ENCODE measurements at regions not wholly inside any gene's neighbourhood (a gene's known extent, or its start where the extent isn't known, plus 50 kb on each side); places are given as distances from the start of the nearest gene placed in this dataset.
"Not testable (repeated sequence)": the region's sequence is repeated elsewhere in the genome, so short reads cannot be mapped to it uniquely, and the experiment has no call there.

DNA sequence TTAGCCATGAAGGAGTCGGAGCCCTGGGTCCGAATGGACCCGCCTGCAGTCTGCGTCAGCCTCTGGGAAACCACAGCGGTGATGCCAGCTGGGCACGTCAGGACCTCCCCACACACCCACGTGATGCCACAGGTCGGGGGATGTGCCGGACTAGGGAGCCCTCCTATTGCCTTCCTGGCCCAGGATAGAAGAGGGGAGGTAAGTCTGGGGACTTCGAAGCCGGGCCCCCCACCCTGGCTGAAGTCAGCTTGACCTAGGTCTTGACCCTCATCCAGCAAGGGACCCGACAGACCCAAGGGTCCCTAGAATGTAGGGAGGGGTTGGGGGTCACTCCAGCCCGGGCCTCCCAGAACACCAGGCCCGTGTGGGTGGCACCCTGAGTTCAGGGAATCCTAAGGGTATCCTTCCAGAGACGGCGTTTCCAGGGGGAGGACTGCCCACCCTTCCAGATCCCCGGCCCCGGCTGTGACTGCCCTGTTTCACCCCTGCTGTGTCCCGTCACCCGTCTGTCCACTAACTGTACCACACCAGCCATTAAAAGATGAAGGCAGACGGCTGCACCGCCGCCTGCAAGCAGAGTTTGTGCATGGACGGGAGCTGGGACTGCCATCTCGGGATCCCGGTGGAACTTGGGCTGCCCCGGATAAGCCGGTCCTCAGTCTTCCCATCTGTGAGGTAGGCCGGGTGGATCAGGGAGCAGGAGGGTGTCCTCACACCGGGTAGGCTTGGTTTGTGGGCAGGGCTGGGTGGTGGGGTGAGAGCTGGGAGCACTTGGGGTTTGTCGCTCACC is 435.3 kb upstream of the ZNF722 start:
- H3K9ac ChIP-seq (ENCODE audit: low read length); H3K4me3 Mint-ChIP-seq (ENCODE audit: unreplicated experiment); H3K9me3 ChIP-seq (ENCODE audit: insufficient read depth, low read depth, low read length); H3K36me3 ChIP-seq (ENCODE audit: insufficient read depth, low read length); H2AFZ ChIP-seq (ENCODE audit: low read depth, low read length); H3K4me2 ChIP-seq (ENCODE audit: low read length); H3K9me3 Mint-ChIP-seq (ENCODE audit: unreplicated experiment); H3K4me1 ChIP-seq (ENCODE audit: insufficient read depth, low read length); H3K27me3 ChIP-seq (ENCODE audit: insufficient read depth, low read length); H3K4me3 ChIP-seq (ENCODE audit: insufficient read depth, low read depth, low read length); H4K20me1 ChIP-seq (ENCODE audit: insufficient read depth, low read length); H3K27me3 Mint-ChIP-seq (ENCODE audit: low read depth, unreplicated experiment); H3K27ac Mint-ChIP-seq (ENCODE audit: unreplicated experiment); DNase-seq (ENCODE audit: low read depth); H3K79me2 ChIP-seq (ENCODE audit: insufficient read depth, low read length); FAIRE-seq; H3K36me3 Mint-ChIP-seq (ENCODE audit: low read depth, unreplicated experiment); H3K27ac ChIP-seq (ENCODE audit: low read depth, low read length); H3K4me1 Mint-ChIP-seq (ENCODE audit: low read depth, unreplicated experiment): not testable (repeated sequence)

DNA sequence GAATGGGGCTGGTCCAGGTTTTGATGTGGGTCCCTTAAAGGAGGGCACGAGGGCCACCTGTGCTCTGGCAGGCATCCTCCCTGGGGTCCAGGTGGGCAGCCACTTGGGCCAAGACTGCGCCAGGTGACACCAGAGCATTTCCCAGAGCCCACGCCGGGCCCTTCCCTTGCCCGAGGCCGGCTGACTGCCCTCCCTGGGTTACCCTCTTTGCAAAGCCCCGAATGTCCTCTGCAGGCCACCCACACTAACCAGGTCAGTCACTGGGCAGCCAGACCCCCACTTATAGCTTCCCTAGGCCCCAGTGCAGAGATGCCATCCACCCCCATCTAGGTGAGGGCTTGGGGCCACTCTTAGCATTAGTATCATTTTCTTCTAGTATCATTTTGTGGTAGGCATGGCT is 433.8 kb upstream of the ZNF722 start:
- H4K20me1 ChIP-seq (ENCODE audit: insufficient read depth, low read length); H3K36me3 ChIP-seq (ENCODE audit: insufficient read depth, low read length); DNase-seq (ENCODE audit: low read depth); H3K27me3 Mint-ChIP-seq (ENCODE audit: low read depth, unreplicated experiment); H3K79me2 ChIP-seq (ENCODE audit: insufficient read depth, low read length); H3K9me3 Mint-ChIP-seq (ENCODE audit: unreplicated experiment); H3K4me2 ChIP-seq (ENCODE audit: low read length); H2AFZ ChIP-seq (ENCODE audit: low read depth, low read length); FAIRE-seq; H3K4me3 Mint-ChIP-seq (ENCODE audit: unreplicated experiment); H3K36me3 Mint-ChIP-seq (ENCODE audit: low read depth, unreplicated experiment); H3K4me1 ChIP-seq (ENCODE audit: insufficient read depth, low read length); H3K4me1 Mint-ChIP-seq (ENCODE audit: low read depth, unreplicated experiment); H3K9me3 ChIP-seq (ENCODE audit: insufficient read depth, low read depth, low read length); H3K9ac ChIP-seq (ENCODE audit: low read length); H3K27me3 ChIP-seq (ENCODE audit: insufficient read depth, low read length); H3K4me3 ChIP-seq (ENCODE audit: insufficient read depth, low read depth, low read length); H3K27ac Mint-ChIP-seq (ENCODE audit: unreplicated experiment); H3K27ac ChIP-seq (ENCODE audit: low read depth, low read length): not testable (repeated sequence)

DNA sequence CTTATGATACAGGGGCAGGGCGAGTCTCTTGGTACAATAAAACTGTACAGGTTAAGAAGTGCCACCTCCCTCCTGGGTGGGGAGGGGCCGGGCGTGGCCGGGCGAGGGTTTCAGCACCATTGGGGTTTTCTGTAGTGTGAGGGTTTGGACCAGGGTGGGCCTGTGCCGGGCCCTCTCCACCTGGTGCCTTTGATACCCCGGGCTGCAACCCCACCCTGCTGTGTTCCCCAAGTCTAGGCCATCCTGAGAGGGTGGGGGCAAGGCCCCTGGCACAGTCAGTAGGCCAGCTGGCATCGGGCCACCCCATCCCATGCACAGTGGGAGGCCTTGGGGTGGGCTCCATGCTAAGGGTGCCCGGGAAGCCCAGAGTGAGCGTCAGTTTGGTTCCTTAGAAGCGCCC is 431.8 kb upstream of the ZNF722 start:
- not testable (repeated sequence) for H3K4me3 ChIP-seq (ENCODE audit: insufficient read depth, low read depth, low read length); H3K36me3 Mint-ChIP-seq (ENCODE audit: low read depth, unreplicated experiment); H3K4me1 ChIP-seq (ENCODE audit: insufficient read depth, low read length); H3K4me1 Mint-ChIP-seq (ENCODE audit: low read depth, unreplicated experiment); FAIRE-seq; H3K9ac ChIP-seq (ENCODE audit: low read length); H3K4me2 ChIP-seq (ENCODE audit: low read length); H3K9me3 ChIP-seq (ENCODE audit: insufficient read depth, low read depth, low read length); H3K27me3 ChIP-seq (ENCODE audit: insufficient read depth, low read length); H3K79me2 ChIP-seq (ENCODE audit: insufficient read depth, low read length); H2AFZ ChIP-seq (ENCODE audit: low read depth, low read length); H3K27ac Mint-ChIP-seq (ENCODE audit: unreplicated experiment); H3K27me3 Mint-ChIP-seq (ENCODE audit: low read depth, unreplicated experiment); H3K36me3 ChIP-seq (ENCODE audit: insufficient read depth, low read length); DNase-seq (ENCODE audit: low read depth); H3K4me3 Mint-ChIP-seq (ENCODE audit: unreplicated experiment); H4K20me1 ChIP-seq (ENCODE audit: insufficient read depth, low read length); H3K9me3 Mint-ChIP-seq (ENCODE audit: unreplicated experiment); H3K27ac ChIP-seq (ENCODE audit: low read depth, low read length)

DNA sequence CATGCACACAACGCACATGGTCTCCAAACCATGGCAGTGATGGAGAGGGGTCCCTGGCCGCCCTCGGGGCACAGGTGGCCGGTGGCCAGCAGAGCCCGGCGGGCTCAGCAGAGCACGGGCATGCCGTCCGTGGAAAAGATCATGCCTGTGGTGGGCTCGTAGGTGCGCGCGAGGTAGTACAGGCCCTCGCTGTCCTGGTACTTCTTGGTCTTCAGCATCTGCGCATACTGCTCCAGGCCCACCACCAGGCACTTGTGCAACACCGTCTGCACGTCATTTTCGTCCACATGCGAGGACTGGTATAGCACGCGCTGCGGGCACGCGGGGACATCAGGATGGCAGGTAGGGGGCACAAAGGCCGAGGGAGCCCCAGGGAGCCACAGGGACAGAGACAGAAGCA is 431.0 kb upstream of the ZNF722 start:
- not testable (repeated sequence) for H3K27ac ChIP-seq (ENCODE audit: low read depth, low read length); H3K27me3 Mint-ChIP-seq (ENCODE audit: low read depth, unreplicated experiment); H3K36me3 Mint-ChIP-seq (ENCODE audit: low read depth, unreplicated experiment); H3K9me3 Mint-ChIP-seq (ENCODE audit: unreplicated experiment); H3K27ac Mint-ChIP-seq (ENCODE audit: unreplicated experiment); DNase-seq (ENCODE audit: low read depth); H2AFZ ChIP-seq (ENCODE audit: low read depth, low read length); H3K4me2 ChIP-seq (ENCODE audit: low read length); H3K27me3 ChIP-seq (ENCODE audit: insufficient read depth, low read length); H3K4me1 ChIP-seq (ENCODE audit: insufficient read depth, low read length); H3K4me3 Mint-ChIP-seq (ENCODE audit: unreplicated experiment); H3K4me3 ChIP-seq (ENCODE audit: insufficient read depth, low read depth, low read length); H3K9ac ChIP-seq (ENCODE audit: low read length); H3K36me3 ChIP-seq (ENCODE audit: insufficient read depth, low read length); H3K4me1 Mint-ChIP-seq (ENCODE audit: low read depth, unreplicated experiment); H3K79me2 ChIP-seq (ENCODE audit: insufficient read depth, low read length); H3K9me3 ChIP-seq (ENCODE audit: insufficient read depth, low read depth, low read length); H4K20me1 ChIP-seq (ENCODE audit: insufficient read depth, low read length); FAIRE-seq

DNA sequence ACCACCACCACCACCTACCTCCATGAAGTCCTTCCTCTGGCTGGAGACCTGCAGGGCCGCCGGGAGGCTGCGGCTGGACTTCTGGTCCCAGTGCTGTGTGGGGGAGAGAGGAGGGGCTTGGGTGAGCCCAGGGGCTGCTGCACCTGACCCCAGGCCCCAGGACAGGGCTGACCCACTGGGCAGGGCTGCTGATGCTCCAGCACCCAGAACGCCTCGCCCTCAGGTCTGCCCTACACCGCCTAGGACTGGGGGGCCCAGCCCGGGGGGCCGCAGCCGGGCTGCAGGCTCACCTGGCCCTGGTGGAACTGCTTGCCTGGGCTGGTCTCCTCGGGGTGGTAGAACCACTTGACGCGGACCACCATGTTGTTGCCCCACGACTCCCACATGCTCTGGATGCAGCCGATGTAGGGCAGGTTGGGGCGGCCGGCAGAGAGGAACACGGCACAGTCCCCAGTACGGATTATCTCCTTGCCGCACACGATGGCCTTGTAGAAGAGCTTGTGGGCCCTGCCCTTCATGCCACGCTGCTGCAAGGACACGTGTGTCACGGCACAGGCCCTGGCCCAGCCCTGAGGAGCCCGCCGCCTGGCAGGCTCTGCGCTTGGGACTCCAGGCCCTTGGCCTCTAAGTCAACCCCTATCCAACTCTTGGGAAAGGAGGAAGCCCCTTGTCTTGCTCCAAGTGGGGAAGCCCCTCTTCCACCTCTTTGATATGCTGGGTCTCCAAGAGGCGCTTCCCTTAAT is 429.9 kb upstream of the ZNF722 start:
- H3K4me1 Mint-ChIP-seq (ENCODE audit: low read depth, unreplicated experiment); H3K4me3 ChIP-seq (ENCODE audit: insufficient read depth, low read depth, low read length); H3K27me3 ChIP-seq (ENCODE audit: insufficient read depth, low read length); DNase-seq (ENCODE audit: low read depth); H3K27ac ChIP-seq (ENCODE audit: low read depth, low read length); H3K4me2 ChIP-seq (ENCODE audit: low read length); H3K9me3 Mint-ChIP-seq (ENCODE audit: unreplicated experiment); H3K27ac Mint-ChIP-seq (ENCODE audit: unreplicated experiment); H4K20me1 ChIP-seq (ENCODE audit: insufficient read depth, low read length); H3K9me3 ChIP-seq (ENCODE audit: insufficient read depth, low read depth, low read length); H3K27me3 Mint-ChIP-seq (ENCODE audit: low read depth, unreplicated experiment); H3K4me1 ChIP-seq (ENCODE audit: insufficient read depth, low read length); H3K4me3 Mint-ChIP-seq (ENCODE audit: unreplicated experiment); FAIRE-seq; H2AFZ ChIP-seq (ENCODE audit: low read depth, low read length); H3K79me2 ChIP-seq (ENCODE audit: insufficient read depth, low read length); H3K36me3 Mint-ChIP-seq (ENCODE audit: low read depth, unreplicated experiment); H3K9ac ChIP-seq (ENCODE audit: low read length); H3K36me3 ChIP-seq (ENCODE audit: insufficient read depth, low read length): not testable (repeated sequence)
